H1 (cell line): ENCODE measurements at regions not wholly inside any gene's neighbourhood (a gene's known extent, or its start where the extent isn't known, plus 50 kb on each side); places are given as distances from the start of the nearest gene placed in this dataset.

Experiments
- CBX8 ChIP-seq: fragments of 300-800, 300-1000 bp; sonication (generic); IDR thresholded peaks from 2 replicates; pipeline ENCODE4 v1.7.1; 2016; ENCODE audit warnings: low read depth, low read length, borderline replicate concordance
- EGR1 ChIP-seq: IDR thresholded peaks from 2 replicates; pipeline ENCODE4 v1.6.1; 2011; ENCODE audit warnings: low read depth, low read length, borderline replicate concordance
- EZH2 ChIP-seq: fragments of 200-600 bp; sonication (generic); IDR thresholded peaks from 2 replicates; pipeline ENCODE4 v1.7.1; 2012; ENCODE audit warnings: low read depth, mild to moderate bottlenecking, moderate library complexity, low read length, inconsistent platforms; ENCODE audit not compliant: severe bottlenecking
- TAF7 ChIP-seq: optimal IDR thresholded peaks from 2 replicates; pipeline ENCODE3; 2011; ENCODE audit warnings: low read depth, mild to moderate bottlenecking, inconsistent platforms, low read length, moderate library complexity, borderline replicate concordance
- TF ChIP-seq, protein P1 (sequence below): IDR thresholded peaks from 2 replicates; pipeline ENCODE4 v1.6.1; 2012; ENCODE audit warnings: inconsistent platforms

DNA sequence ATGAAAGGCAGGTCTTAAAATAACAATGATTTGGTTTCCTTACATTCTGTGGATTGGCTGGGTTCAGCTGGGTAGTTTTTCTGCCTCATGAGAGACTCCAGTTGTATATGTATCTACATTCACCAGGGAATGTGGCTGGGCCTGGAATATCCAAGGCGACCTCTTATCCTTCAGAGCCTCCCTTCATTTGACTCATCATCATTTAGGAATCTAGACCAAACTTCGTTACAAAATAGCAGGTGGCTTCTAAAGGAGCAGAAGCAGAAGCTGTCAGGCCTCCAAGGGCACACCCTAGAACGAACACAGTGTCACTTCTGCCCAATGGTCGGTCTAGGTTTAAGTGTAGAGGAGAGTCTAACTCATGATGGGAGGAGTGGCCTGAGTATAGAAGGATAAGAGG is 204.2 kb downstream of the EN1 start (continued):
- TF ChIP-seq EZH2 (no peak), TAF7 (no peak), EGR1 (no peak), CBX8 (no peak)
- TF ChIP-seq, protein P1, sequence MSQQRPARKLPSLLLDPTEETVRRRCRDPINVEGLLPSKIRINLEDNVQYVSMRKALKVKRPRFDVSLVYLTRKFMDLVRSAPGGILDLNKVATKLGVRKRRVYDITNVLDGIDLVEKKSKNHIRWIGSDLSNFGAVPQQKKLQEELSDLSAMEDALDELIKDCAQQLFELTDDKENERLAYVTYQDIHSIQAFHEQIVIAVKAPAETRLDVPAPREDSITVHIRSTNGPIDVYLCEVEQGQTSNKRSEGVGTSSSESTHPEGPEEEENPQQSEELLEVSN: no peak
